ENCODE measurements at regions not wholly inside any gene's neighbourhood (a gene's known extent, or its start where the extent isn't known, plus 50 kb on each side); places are given as distances from the start of the nearest gene placed in this dataset.
"Not testable (repeated sequence)": the region's sequence is repeated elsewhere in the genome, so short reads cannot be mapped to it uniquely, and the experiment has no call there.

DNA sequence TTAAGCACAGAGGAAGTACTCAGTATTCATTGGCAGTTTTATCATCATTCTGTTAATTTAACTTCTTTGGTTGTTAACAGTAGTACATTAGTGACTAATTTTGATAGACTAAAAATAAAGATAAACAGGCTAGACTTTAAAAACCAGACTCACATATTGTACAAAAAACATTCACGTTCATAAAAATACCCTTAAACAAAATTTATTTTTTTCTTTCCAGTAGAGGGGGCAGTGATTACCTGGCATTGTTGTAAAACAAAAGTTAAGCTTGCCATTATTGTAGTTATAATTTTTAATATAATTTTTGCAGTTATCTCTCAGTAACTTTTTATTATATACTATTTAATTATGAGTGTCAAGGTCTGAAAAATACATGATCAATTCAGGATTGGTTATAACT, 92.0 kb downstream of the MRPL57 start:
- H3K36me3 ChIP-seq; DNase-seq (ENCODE audit: low spot score); H3K9me3 ChIP-seq; H3K27me3 ChIP-seq (replicated peaks; ENCODE audit: insufficient read depth); H3K4me3 ChIP-seq; H3K4me1 ChIP-seq (replicated peaks); H3K27ac ChIP-seq; intact Hi-C loops (cut with DNase I): not testable (repeated sequence)
- WGBS = 5% methylated on average over 1 of the region's 1 CpG

DNA sequence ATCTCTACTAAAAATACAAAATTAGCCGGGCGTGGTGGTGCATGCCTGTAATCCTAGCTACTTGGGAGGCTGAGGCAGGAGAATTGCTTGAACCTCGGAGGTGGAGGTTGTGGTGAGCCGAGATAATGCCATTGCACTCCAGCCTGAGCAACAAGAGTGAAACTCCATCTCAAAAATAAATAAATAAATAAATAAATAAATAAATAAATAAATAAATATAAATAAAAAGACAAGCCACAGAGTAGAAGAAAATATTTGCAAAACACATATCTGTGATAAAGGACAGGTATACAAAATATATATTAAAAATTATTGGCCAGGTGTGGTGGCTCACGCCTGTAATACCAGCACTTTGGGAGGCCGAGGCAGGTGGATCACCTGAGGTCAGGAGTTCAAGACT, 96.0 kb downstream of the MRPL57 start:
- H3K9me3 ChIP-seq; intact Hi-C loops (cut with DNase I); H3K36me3 ChIP-seq; H3K4me1 ChIP-seq (replicated peaks); H3K27me3 ChIP-seq (replicated peaks; ENCODE audit: insufficient read depth); H3K27ac ChIP-seq; DNase-seq (ENCODE audit: low spot score); H3K4me3 ChIP-seq: not testable (repeated sequence)
- WGBS = 90% methylated on average over 6 of the region's 6 CpGs

DNA sequence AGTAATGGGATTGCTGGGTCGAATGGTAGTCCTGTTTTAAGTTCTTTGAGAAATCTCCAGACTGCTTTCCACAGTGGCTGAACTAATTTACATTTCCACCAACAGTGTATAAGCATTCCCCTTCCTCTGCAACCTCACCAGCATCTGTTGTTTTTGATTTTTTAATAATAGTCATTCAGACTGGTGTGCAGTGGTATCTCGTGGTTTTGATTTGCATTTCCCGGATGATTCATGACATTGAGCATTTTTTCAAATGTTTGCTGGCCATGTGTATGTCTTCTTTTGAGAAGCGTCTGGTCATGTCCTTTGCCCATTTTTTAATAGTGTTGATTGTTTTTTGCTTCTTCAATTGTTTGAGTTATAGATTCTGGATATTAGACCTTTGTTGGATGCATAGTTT, 98.0 kb downstream of the MRPL57 start:
- H3K27ac ChIP-seq; H3K9me3 ChIP-seq; H3K27me3 ChIP-seq (replicated peaks; ENCODE audit: insufficient read depth); intact Hi-C loops (cut with DNase I); DNase-seq (ENCODE audit: low spot score); H3K4me3 ChIP-seq; H3K4me1 ChIP-seq (replicated peaks); H3K36me3 ChIP-seq: not testable (repeated sequence)
- 84% methylated on average over 4 of the region's 4 CpGs for WGBS

DNA sequence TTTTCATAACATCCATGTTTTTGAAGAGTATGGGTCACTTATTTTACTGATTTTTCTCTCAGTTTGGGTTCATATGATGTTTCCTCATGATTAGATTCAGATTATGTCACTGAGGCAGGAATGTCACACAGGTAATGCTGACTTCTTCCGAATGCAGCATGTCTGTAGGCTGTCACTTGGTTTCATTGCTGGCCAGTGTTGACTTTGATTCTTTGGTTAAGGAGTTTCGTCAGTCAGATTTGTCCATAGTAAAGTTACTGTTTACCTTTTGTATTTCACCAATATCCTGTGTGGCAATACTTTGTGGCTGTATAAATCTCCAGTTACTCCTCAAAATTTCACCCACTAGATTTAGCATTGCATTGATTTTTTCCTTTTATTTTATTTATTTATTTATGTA, 105.6 kb downstream of the MRPL57 start:
- H3K27ac ChIP-seq = no peak overlapping the region
- intact Hi-C loops (cut with DNase I) = no loop called here
- H3K4me3 ChIP-seq = no peak overlapping the region
- no peak for TF ChIP-seq POLR2A (IDR thresholded peaks at IDR 0.05)
- TF ChIP-seq, protein P1, sequence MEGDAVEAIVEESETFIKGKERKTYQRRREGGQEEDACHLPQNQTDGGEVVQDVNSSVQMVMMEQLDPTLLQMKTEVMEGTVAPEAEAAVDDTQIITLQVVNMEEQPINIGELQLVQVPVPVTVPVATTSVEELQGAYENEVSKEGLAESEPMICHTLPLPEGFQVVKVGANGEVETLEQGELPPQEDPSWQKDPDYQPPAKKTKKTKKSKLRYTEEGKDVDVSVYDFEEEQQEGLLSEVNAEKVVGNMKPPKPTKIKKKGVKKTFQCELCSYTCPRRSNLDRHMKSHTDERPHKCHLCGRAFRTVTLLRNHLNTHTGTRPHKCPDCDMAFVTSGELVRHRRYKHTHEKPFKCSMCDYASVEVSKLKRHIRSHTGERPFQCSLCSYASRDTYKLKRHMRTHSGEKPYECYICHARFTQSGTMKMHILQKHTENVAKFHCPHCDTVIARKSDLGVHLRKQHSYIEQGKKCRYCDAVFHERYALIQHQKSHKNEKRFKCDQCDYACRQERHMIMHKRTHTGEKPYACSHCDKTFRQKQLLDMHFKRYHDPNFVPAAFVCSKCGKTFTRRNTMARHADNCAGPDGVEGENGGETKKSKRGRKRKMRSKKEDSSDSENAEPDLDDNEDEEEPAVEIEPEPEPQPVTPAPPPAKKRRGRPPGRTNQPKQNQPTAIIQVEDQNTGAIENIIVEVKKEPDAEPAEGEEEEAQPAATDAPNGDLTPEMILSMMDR (IDR thresholded peaks at IDR 0.05) = no peak
- no peak for TF ChIP-seq POLR2AphosphoS5 (IDR thresholded peaks at IDR 0.05)
- H3K9me3 ChIP-seq = no peaks in the 10 kb centered on the region
- H3K27me3 ChIP-seq (replicated peaks; ENCODE audit: insufficient read depth) = no peaks in the 10 kb centered on the region
- 82% methylated on average over 2 of the region's 2 CpGs for WGBS
- no peaks in the 10 kb centered on the region for H3K36me3 ChIP-seq
- no peak for DNase-seq (ENCODE audit: low spot score)
- no peaks in the 10 kb centered on the region for H3K4me1 ChIP-seq (replicated peaks)

DNA sequence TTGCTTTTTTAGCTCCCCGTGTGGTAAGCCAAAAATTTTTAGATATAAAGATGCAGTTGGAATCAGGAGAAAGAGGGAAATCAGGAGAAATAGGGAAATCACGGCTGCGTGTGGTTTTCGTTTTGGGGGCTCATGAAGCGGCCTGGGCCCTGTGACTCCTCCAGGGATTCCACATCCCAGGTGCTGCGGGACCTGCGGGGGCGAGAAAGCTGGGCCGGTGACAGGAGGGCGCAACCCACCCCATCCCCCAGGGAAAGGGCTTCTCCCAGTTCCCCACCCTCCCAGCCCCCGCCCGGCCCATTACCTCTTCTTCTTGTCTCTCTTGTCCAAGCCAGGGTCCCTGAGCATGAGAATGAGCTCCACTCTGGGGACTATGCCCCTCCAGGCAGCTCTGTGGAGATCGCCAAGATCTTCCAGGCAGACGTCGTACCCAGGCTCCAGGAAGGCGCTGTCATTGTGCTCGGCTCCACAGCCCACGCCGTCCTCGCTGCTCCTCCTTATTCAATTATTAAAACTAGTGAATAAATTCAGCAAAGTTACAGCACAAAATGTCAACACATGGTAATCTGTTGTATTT, 111.0 kb downstream of the MRPL57 start:
- intact Hi-C loops (cut with DNase I) = no loop called here
- no peak overlapping the region for H3K27ac ChIP-seq
- WGBS = 88% methylated on average over 20 of the region's 20 CpGs

DNA sequence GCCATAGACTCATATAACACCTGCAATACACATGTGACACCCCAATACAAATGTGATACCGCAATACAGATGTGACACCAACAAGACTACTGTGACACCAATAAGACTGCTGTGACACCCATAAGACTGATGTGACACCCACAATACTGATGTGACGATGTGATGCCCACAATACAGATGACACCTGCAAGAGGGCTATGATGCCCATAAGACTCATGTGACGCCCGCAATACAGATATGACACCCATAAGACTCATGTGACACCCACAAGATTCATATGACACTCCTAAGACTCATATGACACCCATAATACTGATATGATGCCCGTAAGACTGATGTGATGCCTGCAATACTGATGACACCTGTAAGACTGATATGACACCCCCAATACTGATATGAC, 113.0 kb downstream of the MRPL57 start:
- 99% methylated on average over 5 of the region's 5 CpGs for WGBS
- intact Hi-C loops (cut with DNase I) = no loop called here
- TF ChIP-seq, protein P1 (IDR thresholded peaks at IDR 0.05) = no peak
- TF ChIP-seq POLR2AphosphoS5 (IDR thresholded peaks at IDR 0.05) (no peak), POLR2A (IDR thresholded peaks at IDR 0.05) (no peak)

More for the DNA sequence above, 111.0 kb downstream of the MRPL57 start:
- H3K27me3 ChIP-seq (replicated peaks; ENCODE audit: insufficient read depth) = no peaks in the 10 kb centered on the region
- H3K4me3 ChIP-seq = no peak overlapping the region
- DNase-seq (ENCODE audit: low spot score) = no peak
- TF ChIP-seq POLR2A (IDR thresholded peaks at IDR 0.05) = no peak
- no peak for TF ChIP-seq POLR2AphosphoS5 (IDR thresholded peaks at IDR 0.05)
- TF ChIP-seq, protein P1 (IDR thresholded peaks at IDR 0.05) = no peak
- H3K36me3 ChIP-seq = no peaks in the 10 kb centered on the region
- H3K4me1 ChIP-seq (replicated peaks) = no peaks in the 10 kb centered on the region
- no peaks in the 10 kb centered on the region for H3K9me3 ChIP-seq

DNA sequence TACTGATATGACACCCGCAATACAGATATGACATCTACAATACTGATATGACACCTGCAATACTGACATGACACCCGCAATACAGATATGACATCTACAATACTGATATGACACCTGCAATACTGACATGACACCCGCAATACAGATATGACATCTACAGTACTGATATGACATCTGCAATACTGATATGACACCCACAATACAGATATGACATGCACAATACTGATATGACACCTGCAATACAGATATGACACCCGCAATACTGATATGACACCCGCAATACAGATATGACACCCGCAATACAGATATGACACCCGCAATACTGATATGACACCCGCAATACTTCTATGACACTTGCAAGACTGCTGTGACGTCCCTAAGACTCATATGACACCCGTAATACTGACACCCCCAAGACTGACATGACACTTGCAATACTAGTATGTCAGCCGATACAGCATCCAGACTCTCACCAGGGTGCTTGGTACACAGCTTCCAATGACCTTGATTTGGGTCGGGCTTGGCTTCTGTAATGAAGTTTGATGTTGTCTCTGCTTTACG, 114.1 kb downstream of the MRPL57 start:
- H3K27ac ChIP-seq; H3K36me3 ChIP-seq; H3K27me3 ChIP-seq (replicated peaks; ENCODE audit: insufficient read depth); H3K9me3 ChIP-seq; H3K4me1 ChIP-seq (replicated peaks); DNase-seq (ENCODE audit: low spot score); intact Hi-C loops (cut with DNase I); H3K4me3 ChIP-seq: not testable (repeated sequence)
- 89% methylated on average over 13 of the region's 13 CpGs for WGBS

More for the DNA sequence above, 113.0 kb downstream of the MRPL57 start:
- no peak for DNase-seq (ENCODE audit: low spot score)
- Histone ChIP-seq H3K36me3 (no peaks in the 10 kb centered on the region), H3K4me3 (no peak overlapping the region), H3K27me3 (replicated peaks; ENCODE audit: insufficient read depth) (no peaks in the 10 kb centered on the region), H3K9me3 (no peaks in the 10 kb centered on the region), H3K27ac (no peak overlapping the region), H3K4me1 (replicated peaks) (no peaks in the 10 kb centered on the region)
